Astrocyte (in vitro differentiated cells and primary cell): ENCODE measurements at regions not wholly inside any gene's neighbourhood (a gene's known extent, or its start where the extent isn't known, plus 50 kb on each side); places are given as distances from the start of the nearest gene placed in this dataset.

Experiments used
- EZH2 ChIP-seq: IDR thresholded peaks from 2 replicates; pipeline ENCODE4 v1.6.1; 2012; ENCODE audit warnings: mild to moderate bottlenecking, low read length, inconsistent platforms; ENCODE audit not compliant: insufficient read depth
- TF ChIP-seq, protein P1 (sequence below): IDR thresholded peaks from 2 replicates; pipeline ENCODE4 v1.5.1; 2011; ENCODE audit warnings: low read depth, mild to moderate bottlenecking, inconsistent platforms, low read length, moderate library complexity; ENCODE audit not compliant: insufficient read depth

DNA sequence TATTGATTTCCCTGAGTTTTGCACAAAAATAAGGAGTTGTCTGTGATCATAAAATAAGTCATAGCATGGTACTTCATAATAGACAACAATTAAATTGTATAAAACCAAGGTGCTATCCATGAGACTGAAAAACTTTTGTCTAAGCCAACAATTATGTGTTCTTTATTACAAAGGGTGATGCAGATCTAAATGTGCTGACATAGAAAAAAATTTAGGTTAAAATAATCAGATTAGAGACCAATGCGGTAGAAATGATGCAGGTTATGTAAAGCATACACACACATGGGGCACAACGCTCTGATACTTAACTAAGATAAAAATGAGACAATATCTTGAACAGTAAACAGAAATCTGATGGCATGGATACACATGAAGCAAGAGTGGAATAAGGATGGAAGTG is 113.3 kb downstream of the PWWP3B start:
- TF ChIP-seq, protein P1, sequence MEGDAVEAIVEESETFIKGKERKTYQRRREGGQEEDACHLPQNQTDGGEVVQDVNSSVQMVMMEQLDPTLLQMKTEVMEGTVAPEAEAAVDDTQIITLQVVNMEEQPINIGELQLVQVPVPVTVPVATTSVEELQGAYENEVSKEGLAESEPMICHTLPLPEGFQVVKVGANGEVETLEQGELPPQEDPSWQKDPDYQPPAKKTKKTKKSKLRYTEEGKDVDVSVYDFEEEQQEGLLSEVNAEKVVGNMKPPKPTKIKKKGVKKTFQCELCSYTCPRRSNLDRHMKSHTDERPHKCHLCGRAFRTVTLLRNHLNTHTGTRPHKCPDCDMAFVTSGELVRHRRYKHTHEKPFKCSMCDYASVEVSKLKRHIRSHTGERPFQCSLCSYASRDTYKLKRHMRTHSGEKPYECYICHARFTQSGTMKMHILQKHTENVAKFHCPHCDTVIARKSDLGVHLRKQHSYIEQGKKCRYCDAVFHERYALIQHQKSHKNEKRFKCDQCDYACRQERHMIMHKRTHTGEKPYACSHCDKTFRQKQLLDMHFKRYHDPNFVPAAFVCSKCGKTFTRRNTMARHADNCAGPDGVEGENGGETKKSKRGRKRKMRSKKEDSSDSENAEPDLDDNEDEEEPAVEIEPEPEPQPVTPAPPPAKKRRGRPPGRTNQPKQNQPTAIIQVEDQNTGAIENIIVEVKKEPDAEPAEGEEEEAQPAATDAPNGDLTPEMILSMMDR: no peak
- no peak for TF ChIP-seq EZH2
